Bronchial epithelial cell (primary cell): ENCODE measurements at regions not wholly inside any gene's neighbourhood (a gene's known extent, or its start where the extent isn't known, plus 50 kb on each side); places are given as distances from the start of the nearest gene placed in this dataset.

Source experiments
- DNase-seq: peaks from one replicate; pipeline ENCODE4 v3.0.0-alpha.2; 2010; ENCODE audit warnings: low read depth
- FAIRE-seq: peaks from 2 replicates; lab custom pipeline; 2011; peaks lifted over from hg19 to GRCh38; lab: Jason Lieb, UNC
- H3K27me3 ChIP-seq: 2 replicates; pipeline ENCODE4 v1.5.1; 2011; ENCODE audit warnings: low read length; ENCODE audit not compliant: control insufficient read depth, insufficient read depth
- H3K36me3 ChIP-seq: 2 replicates; pipeline ENCODE4 v1.5.1; 2011; ENCODE audit warnings: low read length; ENCODE audit not compliant: control insufficient read depth, insufficient read depth
- H3K4me3 ChIP-seq: 2 replicates; pipeline ENCODE4 v1.5.1; 2011; ENCODE audit warnings: mild to moderate bottlenecking, low read depth, low read length, control low read depth
- TF ChIP-seq, protein P1 (sequence below): IDR thresholded peaks from 2 replicates; pipeline ENCODE4 v1.5.1; 2011; ENCODE audit warnings: mild to moderate bottlenecking, moderate library complexity, low read length, control low read depth, inconsistent platforms; ENCODE audit not compliant: insufficient read depth, severe bottlenecking

DNA sequence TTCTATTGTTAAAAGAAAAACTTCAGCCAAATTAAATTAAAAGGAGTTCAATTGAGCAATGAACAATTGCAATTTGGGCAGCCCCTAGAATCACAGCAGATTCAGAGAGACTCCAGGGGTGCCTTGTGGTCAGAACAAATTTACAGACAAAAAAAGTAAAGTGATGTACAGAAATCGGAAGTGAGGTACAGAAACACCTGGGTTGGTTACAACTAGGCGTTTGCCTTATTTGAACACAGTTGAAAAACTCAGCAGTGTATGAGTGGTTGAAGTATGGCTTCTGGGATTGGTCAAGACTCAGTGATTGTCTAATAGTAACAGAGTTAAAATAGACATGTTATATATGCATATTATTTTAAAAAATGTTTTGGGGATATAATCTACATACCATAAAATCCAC lies 98.5 kb upstream of the ZSWIM2 start:
- no peak for FAIRE-seq
- TF ChIP-seq, protein P1, sequence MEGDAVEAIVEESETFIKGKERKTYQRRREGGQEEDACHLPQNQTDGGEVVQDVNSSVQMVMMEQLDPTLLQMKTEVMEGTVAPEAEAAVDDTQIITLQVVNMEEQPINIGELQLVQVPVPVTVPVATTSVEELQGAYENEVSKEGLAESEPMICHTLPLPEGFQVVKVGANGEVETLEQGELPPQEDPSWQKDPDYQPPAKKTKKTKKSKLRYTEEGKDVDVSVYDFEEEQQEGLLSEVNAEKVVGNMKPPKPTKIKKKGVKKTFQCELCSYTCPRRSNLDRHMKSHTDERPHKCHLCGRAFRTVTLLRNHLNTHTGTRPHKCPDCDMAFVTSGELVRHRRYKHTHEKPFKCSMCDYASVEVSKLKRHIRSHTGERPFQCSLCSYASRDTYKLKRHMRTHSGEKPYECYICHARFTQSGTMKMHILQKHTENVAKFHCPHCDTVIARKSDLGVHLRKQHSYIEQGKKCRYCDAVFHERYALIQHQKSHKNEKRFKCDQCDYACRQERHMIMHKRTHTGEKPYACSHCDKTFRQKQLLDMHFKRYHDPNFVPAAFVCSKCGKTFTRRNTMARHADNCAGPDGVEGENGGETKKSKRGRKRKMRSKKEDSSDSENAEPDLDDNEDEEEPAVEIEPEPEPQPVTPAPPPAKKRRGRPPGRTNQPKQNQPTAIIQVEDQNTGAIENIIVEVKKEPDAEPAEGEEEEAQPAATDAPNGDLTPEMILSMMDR: no peak
- H3K27me3 ChIP-seq: no peaks in the 10 kb centered on the region

DNA sequence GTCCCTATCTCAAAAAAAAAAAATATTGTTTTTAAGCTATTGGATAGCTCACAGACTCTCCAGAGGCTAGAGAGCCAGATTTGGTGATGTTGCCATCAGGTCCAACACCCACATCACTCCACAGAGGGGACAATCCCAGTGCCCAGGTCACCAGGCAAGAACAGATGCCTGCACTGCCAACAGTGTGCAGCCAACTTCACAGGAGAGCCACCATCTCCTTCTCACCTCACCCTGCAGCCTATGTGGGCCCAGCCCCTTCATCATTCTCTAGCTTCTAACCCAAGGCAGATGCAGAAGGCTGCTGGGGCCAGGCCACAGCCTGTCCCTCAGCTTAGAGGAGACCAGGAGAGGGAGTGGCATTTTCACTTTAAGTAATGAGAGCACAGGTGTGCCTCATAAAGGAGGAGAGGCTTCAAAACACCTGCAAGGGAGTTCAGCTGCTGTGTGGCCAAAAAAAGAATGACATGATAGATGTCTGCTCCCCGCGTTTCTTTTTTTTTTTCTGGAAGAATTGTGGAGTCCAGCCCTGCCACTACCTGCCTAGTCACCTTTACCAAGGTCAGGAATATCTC lies 98.0 kb upstream of the ZSWIM2 start:
- peak; percentile 32 for FAIRE-seq
- no peak for DNase-seq
- TF ChIP-seq, protein P1: no peak
- Histone ChIP-seq H3K27me3 (no peaks in the 10 kb centered on the region), H3K4me3 (no peak overlapping the region), H3K36me3 (no peaks in the 10 kb centered on the region)

More for the DNA sequence above, 98.5 kb upstream of the ZSWIM2 start:
- no peak for DNase-seq
- Histone ChIP-seq H3K4me3 (no peak overlapping the region), H3K36me3 (no peaks in the 10 kb centered on the region)

DNA sequence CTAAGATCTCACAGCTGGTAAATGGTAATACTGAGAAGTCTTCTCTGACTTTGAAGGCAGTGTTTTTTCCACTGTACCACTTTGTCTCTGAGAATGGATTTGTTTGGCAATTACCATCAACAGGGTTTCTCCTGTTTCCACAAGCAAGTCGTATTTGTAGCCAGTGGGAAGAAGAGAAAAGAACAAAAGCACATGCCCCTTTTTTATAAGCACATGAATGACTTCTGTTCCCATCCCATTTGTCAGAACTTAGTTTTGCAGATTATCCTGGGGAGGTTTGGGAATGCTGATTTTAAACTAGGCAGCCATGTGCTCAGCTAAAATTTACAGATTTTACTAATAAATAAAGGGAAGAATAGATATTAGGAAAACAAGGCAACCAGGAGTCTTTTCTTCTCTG lies 92.9 kb upstream of the ZSWIM2 start:
- Histone ChIP-seq H3K4me3 (no peak overlapping the region), H3K36me3 (no peaks in the 10 kb centered on the region), H3K27me3 (no peaks in the 10 kb centered on the region)
- TF ChIP-seq, protein P1: no peak
- DNase-seq: no peak
- no peak for FAIRE-seq

DNA sequence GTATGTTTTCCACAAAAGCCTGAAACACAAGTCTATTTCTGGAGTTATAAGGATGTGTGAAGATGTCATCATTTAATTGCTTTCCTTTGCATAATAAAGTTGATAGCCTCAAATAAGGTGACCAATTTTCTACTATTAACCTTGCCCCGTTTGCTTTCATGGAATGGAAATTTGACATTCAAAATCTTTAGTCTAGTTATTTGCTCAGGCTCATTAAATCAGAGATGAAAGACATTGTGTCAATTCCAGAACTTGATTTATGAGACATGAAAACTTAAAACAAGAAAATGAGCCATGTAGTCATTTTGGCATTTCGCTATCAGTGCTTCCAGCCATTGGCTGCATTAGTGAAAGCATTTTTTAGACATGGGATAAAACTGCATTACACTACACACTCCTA lies 91.5 kb upstream of the ZSWIM2 start:
- DNase-seq: no peak
- no peaks in the 10 kb centered on the region for H3K27me3 ChIP-seq
- no peak for FAIRE-seq
- TF ChIP-seq, protein P1: no peak
- no peaks in the 10 kb centered on the region for H3K36me3 ChIP-seq
- H3K4me3 ChIP-seq: no peak overlapping the region

DNA sequence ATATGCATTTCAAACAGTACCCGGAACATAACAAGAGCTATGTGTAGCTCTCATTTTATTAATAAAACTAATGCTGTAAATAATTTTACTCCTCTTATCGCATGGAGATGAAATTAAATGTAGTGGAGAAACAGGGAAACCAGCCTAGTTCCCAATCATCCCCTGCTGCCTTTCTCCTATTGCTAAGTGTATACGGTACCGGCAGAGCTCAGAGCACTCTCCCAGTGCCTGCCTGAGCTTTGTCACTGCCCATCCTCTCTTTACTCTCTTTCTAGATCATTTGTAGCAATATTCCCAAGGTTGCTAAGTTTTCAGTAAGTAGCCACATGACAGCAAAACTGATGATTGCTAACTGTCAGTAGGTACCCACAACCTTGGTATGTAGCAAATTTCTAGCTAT lies 85.5 kb upstream of the ZSWIM2 start:
- DNase-seq: no peak
- no peak for FAIRE-seq
- TF ChIP-seq, protein P1: no peak
- Histone ChIP-seq H3K27me3 (no peaks in the 10 kb centered on the region), H3K36me3 (no peaks in the 10 kb centered on the region), H3K4me3 (no peak overlapping the region)

DNA sequence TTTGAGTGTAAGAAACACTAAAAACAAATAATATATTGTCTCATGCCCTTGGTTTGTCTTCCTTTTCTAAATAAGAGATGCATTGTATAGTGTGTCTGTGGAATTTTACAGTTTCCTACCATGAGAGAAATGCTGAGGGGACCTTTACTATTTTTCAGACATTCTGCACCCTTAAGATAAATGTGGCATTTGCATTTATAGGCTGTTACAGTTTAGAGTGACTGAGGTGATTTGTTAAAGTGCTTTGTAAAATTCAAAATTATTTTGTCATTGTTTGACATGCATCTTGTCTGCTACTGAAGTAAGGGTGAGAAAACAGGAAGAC lies 78.9 kb upstream of the ZSWIM2 start:
- no peak overlapping the region for H3K4me3 ChIP-seq
- no peak for FAIRE-seq
- H3K36me3 ChIP-seq: no peaks in the 10 kb centered on the region
- TF ChIP-seq, protein P1: no peak
- no peak for DNase-seq
- H3K27me3 ChIP-seq: no peaks in the 10 kb centered on the region
